Dermis blood vessel endothelial cell (primary cell): ENCODE measurements at regions not wholly inside any gene's neighbourhood (a gene's known extent, or its start where the extent isn't known, plus 50 kb on each side); places are given as distances from the start of the nearest gene placed in this dataset.
"Not testable (repeated sequence)": the region's sequence is repeated elsewhere in the genome, so short reads cannot be mapped to it uniquely, and the experiment has no call there.

ENCODE experiments used
- DNase-seq: peaks from one replicate; pipeline ENCODE4 v3.0.0; 2010

- DNase-seq: no peak
Observed at GRCh38 chr3:22399566-22399965, 648.6 kb upstream of the ZNF385D start.

GRCh38 chr3:22401499-22401898 lies 650.5 kb upstream of the ZNF385D start:
- no peak for DNase-seq

GRCh38 chr3:22414239-22414638 lies 663.2 kb upstream of the ZNF385D start:
- no peak for DNase-seq

DNA sequence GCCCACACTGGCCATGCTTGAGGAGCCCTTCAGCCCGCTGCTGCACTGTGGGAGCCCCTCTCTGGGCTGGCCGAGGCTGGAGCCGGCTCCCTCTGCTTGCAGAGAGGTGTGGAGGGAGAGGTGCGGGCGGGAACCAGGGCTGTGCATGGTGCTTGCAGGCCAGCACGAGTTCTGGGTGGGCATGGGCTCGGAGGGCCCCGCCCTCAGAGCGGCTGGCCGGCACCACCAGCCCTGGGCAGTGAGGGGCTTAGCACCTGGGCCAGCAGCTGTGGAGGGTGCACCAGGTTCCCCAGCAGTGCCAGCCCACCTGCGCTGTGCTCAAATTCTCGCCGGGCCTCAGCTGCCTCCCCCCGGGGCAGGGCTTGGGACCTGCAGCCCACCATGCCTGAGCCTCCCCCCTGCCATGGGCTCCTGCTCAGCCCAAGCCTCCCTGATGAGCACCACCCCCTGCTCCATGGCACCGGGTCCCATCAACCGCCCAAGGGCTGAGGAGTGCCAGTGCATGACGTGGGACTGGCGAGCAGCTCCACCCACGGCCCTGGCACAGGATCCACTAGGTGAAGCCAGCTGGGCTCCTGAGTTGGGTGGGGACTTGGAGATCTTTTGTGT lies 665.9 kb upstream of the ZNF385D start:
- DNase-seq: not testable (repeated sequence)

DNA sequence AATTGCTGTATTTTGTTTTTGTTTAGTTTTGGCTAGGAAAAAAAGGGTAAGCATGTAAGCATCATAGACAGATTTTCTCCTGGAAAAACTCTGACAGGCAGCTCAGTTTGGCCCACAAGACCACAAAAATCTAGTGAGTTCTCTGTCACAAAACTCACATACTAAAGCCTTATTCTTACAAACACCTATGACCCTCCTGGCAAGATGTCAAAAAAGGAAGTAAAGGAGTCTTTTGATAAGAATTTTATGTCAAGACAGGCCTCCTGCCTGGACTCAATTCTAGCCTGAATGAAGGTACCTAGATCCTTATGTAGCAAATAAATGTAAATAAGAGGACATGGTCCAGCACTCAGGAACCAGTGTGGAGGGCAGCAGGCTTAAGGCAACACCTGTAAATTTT lies 668.3 kb upstream of the ZNF385D start:
- DNase-seq: no peak

DNA sequence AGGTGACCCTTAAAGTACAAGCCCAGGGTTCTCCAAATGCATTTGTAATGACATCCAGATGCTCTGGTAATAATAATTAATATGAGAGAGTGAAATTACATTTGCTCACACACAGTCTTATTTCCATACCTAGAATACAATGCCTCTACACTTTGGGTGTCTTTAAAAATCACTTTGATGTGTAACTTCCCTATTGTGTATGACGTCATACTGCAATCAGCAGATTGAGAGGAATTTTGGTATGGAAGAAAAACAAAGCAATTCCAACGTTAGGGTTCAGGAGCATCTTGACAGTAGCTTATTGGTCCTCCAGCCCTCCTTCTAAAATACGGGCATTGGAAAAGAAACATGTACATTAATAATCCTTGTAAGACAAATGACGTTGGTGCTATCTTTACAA lies 670.6 kb upstream of the ZNF385D start:
- no peak for DNase-seq

DNA sequence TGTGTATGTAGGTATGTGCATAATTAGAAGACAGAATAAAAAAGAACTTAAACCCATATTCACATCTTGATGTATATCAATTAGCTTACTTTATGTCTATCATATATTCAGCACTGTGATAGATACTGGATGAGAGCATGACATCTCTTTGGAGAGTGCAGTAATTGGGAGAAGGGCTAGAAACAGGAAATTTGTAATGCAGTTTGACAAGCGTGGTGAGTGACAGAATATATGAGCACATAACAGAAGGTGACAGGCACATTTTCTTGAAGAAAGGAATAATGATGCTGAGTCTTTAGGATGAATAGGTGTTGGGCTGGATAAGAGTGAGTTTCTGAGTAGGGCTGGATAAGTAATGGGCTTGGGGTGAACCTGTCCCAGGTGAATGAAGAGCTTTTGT lies 680.3 kb upstream of the ZNF385D start:
- DNase-seq: no peak

- DNase-seq: no peak
Observed at GRCh38 chr3:22439626-22440025, 688.6 kb upstream of the ZNF385D start.

- no peak for DNase-seq
Observed at GRCh38 chr3:22441711-22442110, 690.7 kb upstream of the ZNF385D start.

GRCh38 chr3:22443571-22444233 lies 692.7 kb upstream of the ZNF385D start:
- no peak for DNase-seq

DNA sequence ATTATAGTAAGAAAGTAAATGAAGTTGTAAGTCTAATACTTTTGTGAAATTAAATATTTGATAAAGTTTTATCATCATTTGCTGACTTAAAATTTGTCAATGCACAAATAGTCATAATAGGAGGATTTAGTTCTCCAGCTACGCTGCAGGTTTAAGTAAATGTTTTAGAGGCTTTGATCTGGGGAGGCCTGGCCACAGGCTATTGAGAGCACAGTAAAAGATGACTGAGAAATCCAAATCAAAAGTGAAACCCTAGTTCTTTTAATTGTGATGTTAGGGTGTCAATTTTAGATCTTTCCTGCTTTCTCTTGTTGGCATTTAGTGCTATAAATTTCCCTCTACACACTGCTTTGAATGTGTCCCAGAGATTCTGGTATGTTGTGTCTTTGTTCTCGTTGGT lies 694.3 kb upstream of the ZNF385D start:
- not testable (repeated sequence) for DNase-seq

DNA sequence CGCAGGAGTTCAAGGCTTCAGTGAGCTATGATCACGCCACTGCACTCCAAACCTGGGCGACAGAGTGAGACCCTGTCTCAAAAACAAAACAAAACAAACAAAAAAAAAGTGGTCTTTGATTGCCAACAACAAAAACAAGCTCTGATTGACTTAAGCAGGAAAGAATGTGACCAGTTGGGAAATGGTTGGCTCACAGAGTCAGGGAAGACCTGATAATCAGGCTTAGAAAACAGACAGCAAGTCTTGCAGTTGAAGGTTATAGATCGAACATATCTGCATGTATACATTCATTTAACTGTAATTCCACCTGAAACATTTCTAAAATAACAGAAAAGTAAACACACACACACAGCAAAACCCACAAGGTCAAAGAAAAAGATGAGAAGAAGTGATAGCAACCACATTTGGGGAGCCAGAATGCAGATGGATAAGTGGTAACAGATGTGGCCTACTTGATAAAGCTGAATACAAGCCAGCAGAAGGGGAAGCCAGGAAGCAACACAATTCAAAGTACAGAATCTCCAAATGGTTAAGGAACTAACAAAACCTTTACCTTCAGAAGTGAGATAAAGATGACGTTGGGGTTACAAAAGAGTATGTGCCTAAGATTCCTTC lies 699.9 kb upstream of the ZNF385D start:
- no peak for DNase-seq

DNA sequence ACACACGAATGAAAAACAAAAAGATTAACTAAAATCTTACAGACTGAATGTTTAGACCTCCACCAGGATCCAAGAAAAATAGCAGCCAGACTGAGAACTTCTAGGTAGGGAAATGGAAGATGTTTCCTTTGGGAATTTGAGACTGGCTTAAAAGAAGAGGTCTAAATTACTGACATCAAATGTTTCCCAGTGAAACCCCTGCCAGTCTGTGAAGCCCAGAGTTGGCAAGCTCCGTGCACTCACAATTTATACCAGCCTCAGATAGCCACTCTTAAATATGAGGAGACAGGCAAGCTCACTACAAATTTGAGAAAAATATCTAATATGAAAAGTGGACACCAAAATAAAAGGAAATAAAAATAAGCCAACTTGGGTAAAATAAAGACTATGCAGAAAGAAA lies 700.5 kb upstream of the ZNF385D start:
- no peak for DNase-seq

- no peak for DNase-seq
Observed at GRCh38 chr3:22453906-22454535, 703.0 kb upstream of the ZNF385D start.

DNA sequence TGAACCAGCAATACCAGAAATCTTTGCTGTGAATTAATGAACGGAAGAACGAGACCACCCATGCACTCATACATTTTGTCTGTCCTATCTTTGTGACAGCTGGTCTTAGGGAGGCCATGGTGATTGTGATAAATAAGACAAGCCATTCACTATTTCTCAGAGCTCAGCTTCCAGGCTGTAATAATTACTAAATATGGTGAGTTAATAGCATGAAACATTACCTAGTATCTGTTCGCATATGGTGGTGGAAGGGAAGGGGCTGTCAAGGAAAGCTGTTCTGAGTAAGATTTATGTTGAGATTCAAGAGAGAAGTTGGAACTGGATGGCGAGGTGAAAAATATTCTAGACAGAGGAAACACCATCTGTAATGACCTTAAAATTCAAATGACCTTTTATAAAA lies 719.0 kb upstream of the ZNF385D start:
- no peak for DNase-seq

DNA sequence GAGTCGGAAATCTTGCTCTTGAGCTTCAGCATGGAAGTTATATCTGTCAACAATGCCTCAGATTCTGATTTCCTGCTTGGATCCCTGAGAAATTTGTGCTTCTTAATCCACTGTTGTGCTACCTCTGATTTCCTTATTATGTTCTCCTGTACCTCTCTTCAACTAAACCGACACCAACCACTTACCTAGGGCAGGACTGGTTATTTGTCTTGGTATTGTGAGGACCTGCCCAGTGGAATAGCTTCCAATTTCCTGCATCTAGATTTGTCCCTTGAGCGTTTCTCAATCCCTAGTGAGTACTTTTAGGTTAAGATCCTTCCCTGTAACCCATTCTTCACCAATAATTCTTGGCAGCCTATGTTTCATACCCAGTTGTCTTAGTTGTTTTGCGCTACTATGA lies 720.5 kb upstream of the ZNF385D start:
- no peak for DNase-seq

DNA sequence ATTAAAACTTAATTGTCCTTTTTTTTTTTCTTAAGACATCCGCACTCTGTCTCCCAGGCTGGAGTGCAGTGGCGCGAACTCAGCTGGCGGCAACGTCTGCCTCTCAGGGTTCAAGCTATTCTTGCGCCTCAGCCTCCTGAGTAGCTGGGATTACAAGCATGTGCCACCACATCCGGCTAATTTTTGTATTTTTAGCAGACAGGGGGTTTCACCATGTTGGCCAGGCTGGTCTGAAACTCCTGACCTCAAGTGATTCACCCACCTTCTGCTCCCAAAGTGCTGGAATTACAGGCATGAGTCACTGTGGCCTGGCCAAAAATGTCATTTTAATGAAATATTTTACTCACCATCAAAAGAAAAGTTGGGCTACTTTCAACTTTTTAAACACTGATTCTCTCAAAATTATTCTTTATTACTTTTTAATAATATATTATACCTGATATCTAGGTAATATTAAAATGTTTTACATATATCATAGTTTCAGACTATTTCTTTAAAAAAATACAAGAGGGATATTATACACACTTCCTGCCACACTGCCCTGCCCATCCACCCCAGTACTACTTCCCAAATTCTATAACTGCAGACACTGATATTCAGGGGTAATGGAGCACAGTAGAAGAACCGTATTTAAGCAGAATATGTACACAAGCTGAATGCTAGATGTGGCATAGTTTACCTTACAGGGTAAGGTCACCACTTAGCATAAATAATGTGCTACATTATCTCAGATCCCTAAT lies 723.9 kb upstream of the ZNF385D start:
- DNase-seq: no peak

- no peak for DNase-seq
Observed at GRCh38 chr3:22475665-22476240, 724.7 kb upstream of the ZNF385D start.

DNA sequence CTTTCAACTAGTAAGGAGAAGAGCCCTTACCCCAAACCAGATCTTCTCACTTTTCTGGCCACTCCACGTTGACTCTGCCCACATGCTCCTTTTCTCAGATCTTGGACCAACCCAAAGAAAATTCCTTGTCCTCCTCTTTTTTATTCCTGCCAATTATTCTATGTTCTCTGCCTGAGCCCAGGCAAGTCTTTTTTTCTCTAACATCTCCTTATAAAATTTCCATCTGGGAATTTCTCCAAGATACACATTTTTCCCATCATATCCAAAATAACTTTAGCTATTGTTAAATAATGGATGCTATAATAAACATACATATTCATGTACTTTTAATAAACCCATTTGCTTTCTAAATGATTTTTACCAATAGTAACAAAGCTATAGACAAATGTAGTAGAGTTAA lies 726.0 kb upstream of the ZNF385D start:
- DNase-seq: no peak

DNA sequence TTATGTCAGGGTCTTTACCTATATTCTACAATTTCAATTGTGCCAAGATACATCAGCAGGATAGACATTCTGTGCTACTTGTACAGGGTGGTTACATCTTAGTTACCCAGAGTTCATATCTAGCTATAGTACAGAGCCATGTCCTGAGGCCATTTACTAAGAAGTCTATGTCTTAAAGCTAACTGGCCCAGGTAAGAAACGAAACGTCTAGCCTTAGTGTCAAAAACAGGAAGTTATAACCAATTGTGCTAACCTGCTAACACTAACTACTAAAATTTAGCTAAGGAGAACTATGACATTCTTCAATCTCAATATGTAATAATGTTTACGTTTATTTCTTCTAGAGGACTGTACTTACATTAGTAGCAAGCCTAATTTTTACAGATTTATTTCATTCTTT lies 717.2 kb upstream of the UBE2E2 start:
- DNase-seq: no peak

GRCh38 chr3:22490747-22491146 lies 712.4 kb upstream of the UBE2E2 start:
- DNase-seq: no peak

DNA sequence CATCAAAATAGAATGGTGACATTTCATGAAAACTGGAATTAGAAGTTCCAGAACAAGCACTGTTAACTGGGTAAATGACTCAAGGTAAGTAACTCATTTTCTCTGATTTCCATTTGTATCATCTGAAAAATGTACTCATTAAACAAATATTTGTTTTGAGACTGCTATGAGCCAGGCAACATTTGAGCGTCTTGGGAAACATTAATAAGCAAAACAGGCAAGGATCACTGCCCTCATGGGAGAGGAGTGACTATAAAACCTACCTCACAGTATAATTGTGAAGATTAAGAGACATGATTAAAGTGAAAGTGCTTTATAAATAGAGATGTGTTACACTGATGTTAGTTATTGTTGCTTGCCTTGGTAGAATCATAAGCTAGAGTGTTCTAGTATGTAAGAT lies 711.8 kb upstream of the UBE2E2 start:
- no peak for DNase-seq

DNA sequence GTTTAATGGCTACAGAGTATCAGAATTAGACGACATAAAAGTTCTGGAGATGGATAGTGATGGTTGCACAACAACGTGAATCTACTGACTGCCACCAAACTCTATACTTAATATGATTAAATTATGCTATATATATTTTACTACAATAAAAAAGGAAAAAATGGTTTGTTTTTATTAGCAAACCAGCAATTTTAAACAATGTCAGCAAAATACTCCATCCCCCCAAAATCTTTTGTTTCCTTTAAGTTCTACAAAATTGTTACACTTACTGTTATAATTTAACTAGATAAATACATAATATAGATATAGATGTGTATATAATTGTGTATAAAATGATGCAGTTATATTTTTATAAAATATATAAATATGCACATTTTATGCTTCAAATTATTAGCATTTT lies 710.8 kb upstream of the UBE2E2 start:
- no peak for DNase-seq
